HG03135 (cell line): ENCODE measurements at regions not wholly inside any gene's neighbourhood (a gene's known extent, or its start where the extent isn't known, plus 50 kb on each side); places are given as distances from the start of the nearest gene placed in this dataset.
"Not testable (repeated sequence)": the region's sequence is repeated elsewhere in the genome, so short reads cannot be mapped to it uniquely, and the experiment has no call there.

Experiments
- ATAC-seq: cut with Tn5 transposase; IDR thresholded peaks from one replicate; pipeline ENCODE4 v1.9.1; 2021; ENCODE audit warnings: mild to moderate bottlenecking, moderate library complexity; ENCODE audit not compliant: unreplicated experiment

DNA sequence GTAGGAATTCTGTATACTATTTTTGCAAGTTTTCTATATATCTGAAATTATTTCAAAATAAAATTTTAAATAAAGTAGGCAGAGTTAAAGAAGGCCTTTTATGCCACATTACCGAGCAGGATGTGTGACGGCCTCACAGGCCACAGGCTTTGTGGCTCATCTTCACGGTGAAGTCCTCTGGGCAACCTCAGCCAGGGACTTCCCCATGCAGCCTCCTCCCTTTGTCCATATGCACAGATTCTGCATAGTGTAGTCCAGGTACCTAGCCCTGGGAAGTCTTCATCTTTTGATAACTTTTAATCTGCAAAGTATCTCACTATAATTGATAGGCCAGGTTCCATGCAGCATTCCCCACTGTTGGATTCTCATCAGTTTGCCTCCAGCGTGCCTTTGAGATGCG lies 62.8 kb downstream of the ARHGAP11B start:
- not testable (repeated sequence) for ATAC-seq

DNA sequence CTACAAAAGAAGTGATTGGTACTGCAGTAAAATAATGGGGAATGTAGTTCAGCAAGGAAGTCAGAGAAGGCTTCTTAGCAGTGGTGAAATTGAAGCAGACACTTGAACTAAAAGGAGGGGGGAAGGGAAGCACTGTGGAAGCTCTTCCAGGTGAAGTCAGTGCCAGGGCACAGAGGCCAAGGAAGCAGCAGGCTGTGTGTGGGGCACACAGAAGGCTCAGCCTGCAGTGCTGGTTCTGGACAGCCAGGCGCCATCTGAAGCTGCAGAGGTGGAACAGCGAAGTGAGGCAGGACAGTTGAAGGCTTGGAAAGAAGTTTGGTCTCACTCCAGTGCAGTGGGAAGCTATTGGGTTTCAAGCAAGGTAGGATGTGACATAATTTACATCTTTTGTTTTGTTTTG lies 64.2 kb downstream of the ARHGAP11B start:
- ATAC-seq, result not testable (repeated sequence)

DNA sequence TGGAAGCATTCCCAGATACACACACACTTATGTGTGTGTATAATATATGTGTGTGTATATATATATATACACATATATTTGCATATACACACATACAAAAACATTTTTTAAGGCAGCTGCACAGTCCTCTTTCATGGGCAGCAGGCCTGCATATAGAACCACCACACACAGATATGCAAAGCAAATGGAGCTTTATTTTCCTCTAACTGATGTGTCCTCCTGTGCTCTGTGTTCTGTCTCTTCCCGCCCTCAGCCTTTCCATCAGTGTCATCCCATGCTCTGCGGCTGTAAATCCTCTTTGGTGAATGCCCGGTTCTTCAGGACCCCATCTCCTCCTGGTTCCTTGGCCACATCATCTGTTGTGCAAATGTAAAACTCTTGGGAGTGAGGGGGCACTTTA lies 69.9 kb downstream of the ARHGAP11B start:
- not testable (repeated sequence) for ATAC-seq

DNA sequence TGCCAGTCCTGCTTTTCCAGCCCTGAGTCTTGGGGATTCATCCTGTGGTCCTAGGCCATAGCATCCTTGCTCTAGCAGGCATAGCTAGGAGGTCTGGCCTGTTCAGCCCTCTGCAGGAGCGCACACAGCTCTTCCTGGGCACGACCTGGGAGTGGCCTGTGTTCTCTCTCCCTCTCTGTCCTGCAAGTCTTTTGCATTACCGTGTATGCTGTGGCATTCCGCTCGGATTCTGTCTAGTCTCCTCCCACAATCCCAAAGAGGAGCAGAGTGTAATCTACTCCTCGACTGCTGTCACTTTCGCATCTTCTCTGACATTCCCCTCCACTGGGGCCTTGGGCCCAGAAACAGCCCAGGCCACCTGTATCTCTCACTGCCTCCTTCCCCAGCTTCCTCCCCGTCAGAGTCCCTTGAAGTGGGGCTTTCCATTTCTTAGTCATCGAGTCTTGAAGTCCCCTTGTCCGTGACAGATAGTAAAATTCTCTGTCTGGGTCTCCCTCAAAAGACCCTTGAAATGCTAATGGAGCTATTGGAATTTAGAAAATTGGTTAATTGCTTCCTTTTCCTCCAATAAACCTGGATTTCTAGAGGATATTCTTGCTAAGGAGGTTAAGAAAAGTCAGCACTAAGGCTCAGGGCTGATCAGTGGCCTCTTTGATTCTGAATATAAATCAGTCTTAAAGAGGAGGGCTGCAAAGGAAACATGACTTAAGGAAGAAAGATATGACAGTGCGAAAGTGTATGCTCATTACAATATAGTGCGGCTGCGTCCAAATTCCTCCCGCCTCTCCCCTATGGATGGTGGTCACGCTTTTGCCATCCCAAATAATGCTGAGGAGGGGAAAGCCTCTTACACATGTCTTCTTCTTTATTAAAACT lies 70.7 kb downstream of the ARHGAP11B start:
- peak; percentile 68 for ATAC-seq

DNA sequence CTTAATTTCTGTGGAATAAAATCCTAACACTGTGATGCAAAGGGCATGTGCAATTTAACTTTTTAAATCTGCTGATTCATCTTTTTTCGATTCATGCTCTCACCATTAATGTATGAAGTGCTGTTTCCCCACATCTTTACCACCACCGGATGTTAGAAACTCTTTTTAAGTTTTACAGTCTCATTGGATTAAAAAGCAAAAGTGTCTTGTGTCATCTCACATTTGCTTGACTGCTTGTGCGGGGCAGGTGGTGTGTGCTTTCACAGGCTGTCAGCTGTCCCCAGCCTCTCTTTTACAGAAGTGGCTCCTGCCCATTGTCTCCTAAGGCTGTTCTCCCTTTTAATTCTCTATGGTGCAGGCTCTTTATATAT lies 71.4 kb downstream of the ARHGAP11B start:
- peak; percentile 66 for ATAC-seq

DNA sequence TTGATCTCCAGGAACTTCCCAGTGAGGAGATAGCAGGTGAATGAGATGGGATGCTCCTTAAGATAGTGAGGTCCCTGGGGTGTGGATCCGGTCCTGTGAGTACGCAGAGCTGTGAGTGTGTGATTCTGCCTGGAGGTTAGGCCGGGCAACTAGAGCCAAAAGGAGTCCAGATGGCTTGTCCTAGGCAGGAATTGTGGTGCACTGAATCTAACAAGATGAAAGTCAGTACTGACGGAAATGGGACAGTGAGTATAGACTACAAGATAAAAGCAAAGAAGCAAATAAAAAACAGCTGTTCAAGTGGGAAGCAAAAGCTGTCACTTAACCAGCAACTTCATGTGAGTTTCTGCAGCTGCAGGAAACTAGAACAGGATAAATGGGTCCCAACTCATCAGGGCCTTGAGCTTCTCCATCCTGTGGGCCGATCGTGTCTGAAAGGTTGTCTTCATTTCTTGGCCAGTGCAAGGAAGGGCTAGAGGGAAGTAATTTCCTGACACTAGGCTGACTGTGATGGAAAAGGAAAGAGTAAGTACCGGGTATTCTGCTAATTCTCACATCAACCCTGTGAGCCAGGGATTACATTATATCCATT lies 74.2 kb downstream of the ARHGAP11B start:
- not testable (repeated sequence) for ATAC-seq

DNA sequence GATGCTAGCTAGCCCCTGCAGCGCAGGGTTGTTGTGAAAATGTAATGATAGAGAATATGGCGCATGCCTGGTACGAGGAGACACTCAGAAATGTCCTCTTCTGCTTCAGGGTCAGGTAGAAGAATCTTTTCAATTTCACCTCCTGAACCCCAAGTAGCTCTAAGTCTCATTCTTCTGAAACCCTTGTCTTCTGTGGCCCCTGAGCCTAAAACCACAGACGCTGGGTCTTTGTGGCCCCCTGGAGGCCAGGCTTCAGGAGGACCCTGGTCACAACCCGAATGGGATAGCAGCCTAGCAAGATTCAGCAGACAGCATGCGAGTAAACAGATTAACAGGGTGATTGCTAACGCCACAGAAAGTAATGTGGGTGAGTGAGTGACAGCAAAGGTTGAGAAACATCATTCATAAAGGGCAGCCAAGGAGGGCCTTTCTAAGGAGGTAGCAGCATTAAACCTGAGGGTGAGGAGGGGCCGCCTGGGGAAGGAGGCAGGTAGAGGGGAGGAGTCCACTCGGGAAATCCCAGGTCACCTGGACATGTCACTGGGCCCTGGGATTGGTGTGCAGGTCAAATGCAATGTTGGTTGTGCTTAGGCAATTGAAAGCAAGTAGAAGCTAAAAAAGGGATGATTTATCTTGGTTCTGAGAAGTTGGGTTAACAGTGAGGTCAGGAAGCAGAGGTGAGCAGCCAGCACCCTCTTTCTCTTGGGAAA lies 82.2 kb downstream of the ARHGAP11B start:
- not testable (repeated sequence) for ATAC-seq

DNA sequence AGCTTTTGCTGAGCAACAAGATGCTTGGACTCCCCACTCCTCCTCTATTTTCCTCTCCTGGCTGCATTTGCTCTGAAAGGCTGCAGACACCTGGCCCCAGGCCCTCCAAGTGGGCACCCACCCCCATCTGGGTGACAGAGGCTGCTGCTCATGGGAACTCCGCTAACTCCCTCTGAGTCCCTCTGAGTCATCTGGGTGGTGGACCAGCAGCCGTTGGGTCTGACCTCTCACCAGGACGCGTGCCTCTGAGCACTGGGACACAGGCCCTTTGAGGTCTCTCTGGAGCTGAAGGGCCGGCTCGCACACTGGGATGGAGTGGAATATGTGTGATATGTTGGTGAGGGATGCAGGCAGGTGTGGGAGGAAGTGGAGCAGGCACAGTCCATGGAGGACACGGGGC lies 82.9 kb downstream of the ARHGAP11B start:
- not testable (repeated sequence) for ATAC-seq

DNA sequence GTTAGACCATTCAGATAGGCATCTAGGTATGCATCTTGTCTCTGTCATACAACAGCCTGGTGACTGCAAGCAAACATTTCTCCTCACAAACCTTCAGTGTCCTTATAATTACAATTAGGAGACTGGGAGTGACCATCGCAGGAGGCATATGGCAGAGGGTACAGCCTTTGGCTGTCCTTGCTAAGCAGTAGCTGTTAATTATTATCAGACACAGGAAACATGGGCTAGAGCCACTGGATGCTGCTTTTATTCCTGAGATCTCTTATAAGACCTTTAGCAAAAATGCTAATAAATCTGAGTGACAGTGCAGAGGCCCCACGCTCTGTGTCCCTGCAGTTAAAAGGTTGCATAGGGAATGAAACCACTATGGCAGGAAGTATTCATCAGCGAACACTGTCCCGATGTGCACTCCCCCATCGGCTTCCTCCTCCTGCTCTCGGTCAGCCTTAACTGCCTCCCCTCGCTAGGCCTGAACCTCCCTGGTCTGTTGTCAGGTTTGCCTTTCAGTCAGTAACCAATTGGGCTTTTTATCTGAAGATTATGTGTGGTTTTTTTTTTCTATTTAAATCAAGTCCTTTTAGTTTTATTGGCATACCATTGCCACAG lies 92.2 kb downstream of the ARHGAP11B start:
- ATAC-seq, result not testable (repeated sequence)

DNA sequence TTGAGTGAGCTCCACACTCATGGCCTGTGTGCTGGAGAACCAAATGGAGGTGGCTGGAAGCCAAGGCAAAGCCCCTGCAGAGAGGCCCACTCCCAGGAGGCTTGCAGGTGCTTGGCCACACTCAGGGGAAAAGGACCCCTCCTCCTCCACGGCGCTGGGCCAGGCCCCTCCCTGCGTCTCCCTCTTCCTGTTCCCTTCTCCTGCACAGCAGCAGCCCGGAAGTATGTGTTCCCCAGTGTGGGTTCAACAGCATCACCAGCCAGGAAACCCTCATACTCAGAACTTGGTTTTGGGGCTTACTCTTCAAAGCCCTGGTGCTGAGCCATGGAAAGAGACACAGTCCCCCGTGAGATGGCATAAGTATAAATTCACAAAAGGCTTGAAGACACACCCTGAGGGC lies 93.4 kb downstream of the ARHGAP11B start:
- not testable (repeated sequence) for ATAC-seq

DNA sequence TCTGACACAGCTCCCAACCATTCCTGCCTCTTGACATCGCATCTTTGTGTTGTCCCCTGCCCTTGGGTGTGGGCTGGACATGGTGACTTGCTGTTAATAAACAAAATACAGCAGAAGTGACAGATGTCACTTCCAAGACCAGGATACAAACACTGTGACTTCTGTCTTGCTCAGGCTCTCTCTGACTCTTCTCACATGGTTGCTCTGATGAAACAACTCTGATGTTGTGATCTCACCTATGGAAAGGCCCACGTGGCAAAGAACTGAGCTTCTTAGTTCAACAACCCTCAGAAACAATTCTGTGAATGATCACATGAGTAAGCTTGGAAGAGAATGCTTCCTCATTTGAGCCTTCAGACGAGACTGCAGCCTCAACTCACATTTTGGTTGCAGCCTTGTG lies 94.9 kb downstream of the ARHGAP11B start:
- ATAC-seq, result not testable (repeated sequence)

DNA sequence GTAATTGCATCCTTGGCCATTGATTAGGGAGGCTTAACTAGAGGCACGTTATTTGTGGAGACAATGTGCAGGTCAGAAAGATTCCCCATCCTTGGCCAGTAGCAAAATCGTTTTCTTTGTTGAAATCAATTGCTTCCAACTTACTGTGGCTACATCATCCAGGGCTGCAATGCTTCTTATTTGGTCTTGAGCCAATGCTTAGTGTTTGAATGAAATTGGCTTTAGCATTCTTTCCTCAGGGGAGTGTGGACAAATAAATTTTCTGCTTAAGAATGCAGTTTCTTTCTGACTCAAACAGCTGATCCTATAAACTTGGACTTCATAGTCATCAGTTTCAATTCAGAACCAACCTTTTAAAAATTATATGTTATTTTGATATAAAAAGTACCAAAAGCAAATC lies 95.6 kb downstream of the ARHGAP11B start:
- ATAC-seq, result not testable (repeated sequence)

DNA sequence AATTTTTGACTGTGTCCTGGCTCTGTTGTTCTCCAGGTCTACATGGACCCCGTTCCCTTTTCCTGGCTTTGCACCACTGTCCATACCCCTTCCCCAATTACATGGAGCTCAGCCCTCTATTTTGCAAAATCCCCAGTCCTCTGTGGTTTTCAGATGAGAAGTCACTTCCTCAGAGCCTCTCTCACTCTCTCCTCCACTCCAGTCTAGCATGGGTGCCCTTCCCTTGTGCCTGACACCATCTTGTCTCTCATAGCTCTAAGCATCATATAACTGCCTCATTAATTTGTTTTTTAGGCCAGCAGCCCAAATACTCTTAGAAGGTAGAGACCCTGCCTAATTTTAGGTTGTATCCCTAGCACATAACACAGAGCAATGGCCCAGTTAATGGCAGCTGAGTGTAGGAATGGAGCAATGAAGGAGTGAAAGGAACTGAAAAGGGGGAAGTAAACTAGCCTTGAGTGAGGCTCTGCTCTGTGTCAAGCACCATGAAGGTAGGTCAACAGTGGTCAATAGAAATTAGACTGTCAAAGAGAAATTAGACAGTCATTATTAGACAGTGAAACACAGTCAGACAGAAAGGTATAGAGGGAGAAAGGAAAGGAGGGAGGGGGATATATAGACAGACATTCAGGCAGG lies 97.7 kb downstream of the ARHGAP11B start:
- not testable (repeated sequence) for ATAC-seq

DNA sequence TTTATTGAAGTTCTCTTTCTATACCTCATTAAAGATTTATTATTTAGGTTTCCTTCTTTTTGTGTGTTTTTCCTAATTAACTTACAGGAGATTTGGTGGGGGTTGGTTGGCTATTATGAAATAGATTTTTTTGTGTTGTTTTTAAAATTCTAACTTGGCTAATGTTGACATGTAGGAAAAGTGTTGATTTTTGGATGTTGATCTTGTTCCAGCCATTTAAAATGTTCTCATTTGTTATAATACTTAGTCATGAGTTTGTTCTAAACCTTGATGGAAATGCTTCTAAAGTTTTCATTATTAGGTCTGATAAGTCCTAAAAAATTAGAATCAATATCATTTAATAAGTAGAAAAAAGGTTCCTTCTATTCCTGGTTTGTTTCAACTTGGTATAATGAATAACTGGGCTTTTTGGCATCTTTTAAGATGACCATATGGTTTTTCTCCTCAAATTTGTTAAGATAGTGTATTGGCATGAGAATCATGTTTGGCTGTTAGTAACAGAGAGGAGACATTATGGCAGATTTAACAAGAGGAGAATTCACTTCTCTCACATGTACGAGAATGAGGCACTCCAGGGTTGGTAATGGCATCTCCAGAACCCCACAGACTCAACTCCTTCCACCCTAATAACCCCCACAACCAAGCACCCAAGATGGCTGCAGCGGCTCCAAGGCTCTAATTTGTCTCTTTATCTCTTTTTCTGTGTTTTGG lies 104.1 kb downstream of the ARHGAP11B start:
- ATAC-seq, result not testable (repeated sequence)

DNA sequence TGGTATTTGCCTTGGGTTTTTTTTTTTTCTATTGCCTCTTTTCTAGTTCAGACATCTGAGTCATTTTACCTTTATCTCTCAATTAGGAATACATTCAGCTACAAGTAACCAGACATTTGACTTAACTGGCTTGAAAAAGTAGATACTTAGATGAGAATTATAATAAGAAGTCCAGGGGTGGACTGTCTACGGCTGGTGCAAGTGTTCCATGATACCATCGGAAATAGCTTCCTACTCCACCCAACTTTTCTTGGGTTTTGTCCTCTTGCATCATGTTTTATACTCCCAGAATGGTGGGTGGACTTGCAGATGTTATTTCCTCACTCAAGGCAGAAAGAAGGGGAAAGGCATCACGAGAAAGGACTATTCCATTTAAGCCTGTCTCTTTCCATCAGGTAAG lies 104.7 kb downstream of the ARHGAP11B start:
- ATAC-seq, result not testable (repeated sequence)

DNA sequence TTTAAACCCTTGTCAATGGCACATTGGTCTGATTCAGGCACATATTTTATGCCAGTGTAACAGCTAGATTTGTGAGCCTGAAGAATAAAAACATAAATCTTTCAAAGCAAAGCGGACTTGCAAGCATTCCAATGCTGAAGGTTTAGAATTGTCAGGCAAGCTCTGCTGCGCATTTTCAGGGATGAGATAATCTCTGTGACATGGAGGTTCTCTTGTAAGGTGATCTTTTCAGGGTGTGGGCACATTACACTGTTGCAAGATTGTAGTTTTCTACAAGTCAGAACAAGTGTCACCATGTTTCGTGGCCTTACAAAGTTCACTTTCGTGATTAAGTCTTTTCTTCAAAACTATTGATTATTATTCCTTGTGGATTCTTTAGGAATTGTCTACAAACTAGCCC lies 106.2 kb downstream of the ARHGAP11B start:
- ATAC-seq, result not testable (repeated sequence)

DNA sequence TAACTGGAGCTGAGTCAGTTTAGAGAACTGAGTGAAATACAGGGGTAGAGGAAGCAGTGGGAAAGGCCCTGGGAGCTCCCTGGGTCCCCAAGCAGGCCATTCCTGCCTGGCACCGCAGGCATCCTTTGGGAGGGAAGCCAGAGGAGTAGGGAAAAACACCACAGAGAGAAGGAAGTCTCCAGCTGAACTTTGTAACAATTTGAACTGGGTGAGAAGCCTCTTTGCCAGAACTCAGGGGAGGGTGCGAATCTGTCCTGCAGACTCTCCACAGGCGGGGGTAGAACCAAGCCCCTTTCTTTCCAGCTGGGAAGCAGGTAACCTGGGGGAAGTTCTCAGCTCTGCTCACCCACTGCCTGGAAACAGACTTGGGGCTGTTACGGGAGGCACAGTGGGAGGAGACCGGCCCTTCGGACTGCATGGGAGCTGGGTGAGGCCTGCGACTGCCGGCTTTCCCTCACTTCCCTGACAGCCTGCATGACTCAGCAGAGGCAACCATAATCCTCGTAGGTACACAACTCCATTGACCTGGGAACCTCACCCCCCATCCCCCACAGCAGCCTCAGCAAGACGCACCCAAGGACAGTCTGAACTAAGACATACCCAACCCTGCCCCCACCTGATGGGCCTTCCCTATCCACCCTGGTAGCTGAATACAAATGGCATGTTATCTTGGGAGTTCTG lies 110.1 kb downstream of the ARHGAP11B start:
- not testable (repeated sequence) for ATAC-seq

DNA sequence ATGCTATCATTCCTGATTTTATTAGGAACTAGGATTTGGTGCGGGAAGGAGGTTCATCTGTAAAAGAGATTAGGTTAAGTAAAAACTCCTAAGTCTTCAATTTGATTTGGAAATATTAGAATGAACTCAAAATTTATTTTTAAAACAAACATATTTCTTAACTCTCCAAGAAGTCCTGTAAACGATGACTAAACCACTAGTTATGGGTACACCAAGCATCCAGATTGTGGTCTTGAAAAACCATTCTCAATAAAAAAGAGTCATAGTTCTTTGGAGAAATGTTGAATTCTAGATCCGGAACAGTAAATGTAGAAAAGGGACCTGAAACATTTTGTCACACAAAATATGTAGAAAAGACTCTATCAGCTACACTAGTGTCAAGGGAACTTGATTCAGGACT lies 116.9 kb downstream of the ARHGAP11B start:
- not testable (repeated sequence) for ATAC-seq

DNA sequence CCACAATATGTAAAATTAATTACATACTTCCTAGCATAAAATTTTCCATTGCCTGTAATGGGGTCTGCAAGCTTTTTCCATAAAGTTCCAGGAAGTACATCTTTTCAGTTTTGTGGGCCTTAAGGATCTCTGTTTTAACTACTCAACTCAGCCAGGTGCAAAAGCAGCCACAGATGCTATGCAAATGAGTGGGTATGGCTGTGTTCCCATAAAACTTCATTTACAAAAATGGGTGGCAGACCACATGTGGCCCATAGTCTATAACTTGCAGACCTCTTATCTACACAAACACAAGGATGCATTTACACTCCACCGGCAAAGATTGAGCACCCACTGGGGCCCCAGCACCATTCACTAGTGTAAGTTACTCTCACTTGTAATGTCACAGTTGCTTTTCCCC lies 123.1 kb downstream of the ARHGAP11B start:
- ATAC-seq, result not testable (repeated sequence)
